ENCODE measurements at regions not wholly inside any gene's neighbourhood (a gene's known extent, or its start where the extent isn't known, plus 50 kb on each side); places are given as distances from the start of the nearest gene placed in this dataset.
"Not testable (repeated sequence)": the region's sequence is repeated elsewhere in the genome, so short reads cannot be mapped to it uniquely, and the experiment has no call there.

DNA sequence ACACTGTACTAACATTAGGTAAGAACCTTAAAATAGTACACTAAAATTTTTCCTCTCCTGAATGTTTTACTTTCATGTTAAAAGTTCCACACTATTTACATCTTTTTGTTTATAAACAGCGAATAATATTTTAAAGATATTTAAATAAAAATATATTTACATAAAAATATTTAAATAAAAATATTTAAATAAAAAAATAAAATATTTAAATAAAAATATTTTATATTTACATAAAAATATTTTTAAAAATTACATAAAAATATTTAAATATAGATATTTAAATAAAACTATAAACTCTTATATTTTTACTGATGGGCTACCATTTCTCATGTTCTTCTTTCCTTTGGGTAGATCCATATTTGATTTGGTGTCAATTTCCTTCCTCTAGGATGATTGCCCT is 619.0 kb downstream of the ANKRD7 start:
- DNase-seq: no peak

DNA sequence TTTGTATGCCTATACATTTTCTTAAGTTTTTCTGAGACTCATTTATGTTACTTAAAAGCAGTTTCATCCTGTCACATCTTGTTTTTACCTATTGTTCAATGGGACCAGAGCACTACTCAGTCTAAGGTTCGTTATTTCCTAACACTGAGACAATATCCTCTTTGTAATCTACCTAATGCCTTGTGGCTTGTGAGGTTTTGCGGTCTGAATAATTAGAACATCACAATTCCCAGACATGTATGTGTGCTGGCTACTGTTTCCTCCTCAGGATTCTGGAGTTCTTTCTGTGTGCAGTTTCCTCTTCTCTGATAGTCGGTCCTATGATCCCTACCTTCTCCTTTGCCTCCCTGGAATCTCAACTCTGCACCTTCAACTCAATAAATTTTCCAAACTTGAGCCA is 620.2 kb downstream of the ANKRD7 start:
- no peak for DNase-seq

DNA sequence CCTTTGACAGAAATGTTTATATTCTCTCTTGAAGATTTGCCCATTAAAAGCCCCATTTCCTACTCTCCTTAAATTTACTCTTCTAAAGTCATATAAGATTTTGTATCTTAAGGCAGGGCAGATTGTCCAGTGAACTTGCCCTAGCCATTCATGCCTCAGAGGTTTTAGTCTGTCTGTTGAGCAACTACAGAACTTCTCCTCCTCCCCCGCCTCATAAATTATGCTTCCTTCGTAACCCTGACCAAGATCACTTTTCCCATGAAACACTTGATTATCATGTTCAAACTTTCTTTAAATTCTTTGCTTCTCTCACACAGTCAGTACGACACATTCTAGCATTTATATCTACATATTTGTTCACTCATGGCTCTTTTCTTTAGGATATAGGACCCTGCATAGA is 621.3 kb downstream of the ANKRD7 start:
- DNase-seq: no peak

DNA sequence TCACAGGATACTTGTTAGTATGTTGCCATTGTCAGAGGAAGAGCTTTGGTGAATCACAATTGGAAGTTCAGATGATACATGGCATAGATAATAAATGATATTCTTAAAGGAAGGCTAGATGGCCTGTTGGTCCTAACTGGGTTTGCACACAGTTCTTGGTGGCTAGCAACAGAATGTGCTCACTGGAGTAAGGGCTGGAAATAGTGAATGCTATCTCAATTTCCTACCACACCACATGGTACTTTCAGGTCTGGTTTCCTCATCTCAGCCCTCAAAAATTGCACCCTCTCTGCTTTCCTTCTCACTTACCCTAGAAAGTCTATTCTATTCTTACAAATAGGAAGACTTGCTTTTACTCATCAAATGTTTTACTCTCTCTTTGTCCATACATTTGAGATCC is 622.5 kb downstream of the ANKRD7 start:
- DNase-seq: no peak

DNA sequence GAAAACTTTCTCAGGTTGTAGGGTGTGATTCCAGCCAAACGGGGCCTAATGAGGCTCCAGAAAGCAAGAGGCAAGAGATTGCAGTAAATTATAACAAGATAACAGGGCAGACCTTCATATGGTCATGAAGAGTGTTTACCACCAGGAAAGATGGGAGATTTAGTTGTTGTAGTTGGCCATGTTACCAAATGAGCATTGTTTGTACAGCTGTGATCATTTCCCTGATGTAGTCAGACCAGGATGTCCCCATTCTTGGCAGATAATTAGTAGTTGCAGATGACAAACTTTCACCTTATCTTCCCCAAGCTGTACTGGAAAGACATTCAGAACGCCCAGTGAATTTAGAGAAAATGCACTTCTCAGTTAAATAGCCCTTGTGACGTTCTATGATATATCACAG is 630.8 kb downstream of the ANKRD7 start:
- DNase-seq: no peak

DNA sequence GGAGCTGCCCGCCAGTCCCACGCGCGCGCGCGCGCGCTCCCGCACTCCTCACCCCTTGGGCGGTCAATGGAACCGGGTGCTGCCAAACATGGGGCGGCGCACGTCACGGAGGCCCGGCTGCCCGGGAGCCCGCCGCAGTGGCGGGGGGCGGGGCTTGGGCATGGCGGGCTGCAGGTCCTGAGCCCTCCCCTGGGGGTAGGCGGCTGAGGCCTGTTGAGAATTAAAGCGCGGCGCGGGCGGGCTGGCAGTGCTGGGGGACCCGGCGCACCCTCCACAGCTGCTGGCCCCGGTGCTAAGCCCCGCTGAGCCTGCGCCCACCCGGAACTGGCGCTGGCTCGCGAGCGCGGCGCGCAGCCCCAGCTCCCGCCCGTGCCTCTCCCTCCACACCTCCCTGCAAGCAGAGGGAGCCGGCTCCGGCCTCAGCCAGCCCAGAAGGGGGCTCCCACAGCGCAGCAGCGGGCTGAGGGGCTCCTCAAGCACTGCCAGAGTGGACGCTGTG is 634.2 kb downstream of the ANKRD7 start:
- no peak for DNase-seq

DNA sequence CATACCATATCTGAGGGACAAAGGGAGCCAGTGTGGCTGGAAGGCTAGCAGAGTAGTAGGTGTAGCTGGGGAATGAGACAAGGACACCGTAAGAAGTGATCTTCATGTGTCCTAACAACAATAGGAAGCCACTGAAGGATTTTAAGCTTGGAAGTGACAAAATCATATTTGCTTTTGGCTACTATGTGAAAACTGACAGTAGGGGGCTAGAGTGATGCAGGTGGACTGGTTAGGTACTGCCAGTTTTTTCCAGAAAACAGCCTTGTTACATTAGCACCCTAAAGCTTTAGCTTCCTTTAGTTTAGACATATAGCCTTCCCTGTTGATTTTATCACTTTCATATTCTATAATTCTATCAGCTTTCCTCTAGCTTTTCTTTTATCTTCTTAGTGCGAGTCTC is 637.1 kb downstream of the ANKRD7 start:
- DNase-seq: no peak

DNA sequence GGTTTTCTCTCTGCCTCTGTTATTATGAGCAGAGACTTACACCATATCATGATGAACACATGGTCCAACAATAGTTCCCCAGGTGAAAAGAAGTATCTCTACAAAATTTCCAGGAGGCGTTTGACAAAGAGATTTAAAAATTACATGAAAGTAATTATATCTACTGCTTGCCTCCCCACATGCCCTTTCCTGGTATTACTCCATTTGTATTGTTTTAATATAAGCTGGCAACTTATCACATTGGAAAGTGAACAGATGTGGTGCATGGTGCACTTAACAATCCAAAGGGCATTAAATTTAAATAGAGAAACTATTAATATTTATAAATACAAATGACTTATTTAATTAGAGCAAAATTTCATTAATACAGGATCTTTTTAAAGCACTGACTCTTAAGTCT is 638.2 kb downstream of the ANKRD7 start:
- DNase-seq: no peak

DNA sequence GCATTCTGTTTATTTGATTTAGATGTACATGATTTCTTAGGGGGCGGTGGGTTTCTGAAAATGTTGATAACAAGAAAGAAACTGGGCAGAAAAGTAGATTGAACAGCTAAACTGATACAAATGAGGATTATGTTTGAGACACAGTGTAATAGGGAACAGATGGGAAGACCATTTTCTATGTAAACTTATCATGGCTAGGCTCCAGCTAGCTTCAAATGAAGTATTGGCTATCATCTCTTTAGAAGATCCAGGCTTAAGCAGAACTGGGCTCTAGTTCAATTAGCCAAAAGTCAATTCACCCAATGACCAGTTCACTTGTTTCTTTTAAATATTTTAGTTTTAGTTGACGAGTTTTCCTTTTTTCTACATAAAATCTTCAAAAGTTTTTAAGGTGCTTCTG is 639.5 kb downstream of the ANKRD7 start:
- DNase-seq: no peak

DNA sequence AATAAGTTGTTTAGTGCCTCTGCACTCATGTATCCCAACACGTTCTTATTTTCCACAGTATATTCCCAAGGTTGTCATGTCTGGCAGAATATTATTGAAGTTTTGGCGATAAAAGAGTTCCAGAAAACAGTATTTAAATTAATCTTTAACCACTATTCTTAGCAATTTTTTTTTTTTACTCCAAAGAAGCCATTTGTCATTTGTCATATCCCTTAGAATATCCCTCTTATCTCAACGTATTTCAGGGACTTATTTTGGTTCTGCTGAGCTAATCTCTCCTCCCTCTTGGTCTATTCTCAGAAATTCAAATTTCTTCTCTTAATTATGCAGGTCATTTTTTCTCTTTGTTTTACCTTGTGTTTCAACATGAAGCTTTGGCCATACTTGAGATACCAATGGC is 643.4 kb downstream of the ANKRD7 start:
- no peak for DNase-seq

DNA sequence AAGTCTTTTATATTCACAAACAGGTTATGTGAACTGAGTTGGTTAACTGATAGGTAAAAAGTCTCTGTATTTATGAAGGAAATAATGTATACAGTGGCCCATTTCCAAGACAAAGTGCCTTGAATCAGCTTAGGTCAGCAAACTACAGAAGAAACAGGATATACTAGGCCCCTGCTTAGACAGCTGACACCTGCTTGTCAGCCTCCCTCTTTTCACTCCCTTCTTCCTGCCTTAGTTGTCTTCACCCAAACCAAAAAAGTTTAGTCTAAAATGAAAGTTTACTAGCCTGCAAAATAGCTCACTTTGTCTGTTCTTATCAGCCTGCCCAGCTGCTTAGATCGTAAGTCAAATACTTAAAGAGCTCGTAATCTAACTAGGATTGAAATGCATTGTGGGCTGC is 644.6 kb downstream of the ANKRD7 start:
- not testable (repeated sequence) for DNase-seq

DNA sequence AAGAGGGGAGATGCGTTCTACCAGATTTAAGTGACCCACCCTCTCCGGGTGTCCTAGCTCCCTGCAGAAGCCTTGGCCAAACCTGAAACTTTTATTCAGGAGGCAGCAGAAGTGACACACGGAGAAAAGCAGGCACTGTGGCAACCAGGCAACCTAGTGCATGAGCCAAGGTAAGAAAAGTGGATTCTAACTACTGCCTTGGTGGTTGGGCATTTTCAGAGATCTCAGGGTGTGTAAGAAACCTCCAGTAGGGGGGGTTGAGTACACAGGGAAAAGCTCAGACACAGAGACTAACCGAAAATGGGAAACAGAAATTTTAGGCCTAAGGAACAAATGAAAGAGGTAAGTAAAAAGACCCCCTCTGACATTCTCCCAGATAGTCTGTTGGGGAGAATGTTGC is 645.7 kb downstream of the ANKRD7 start:
- DNase-seq: no peak

DNA sequence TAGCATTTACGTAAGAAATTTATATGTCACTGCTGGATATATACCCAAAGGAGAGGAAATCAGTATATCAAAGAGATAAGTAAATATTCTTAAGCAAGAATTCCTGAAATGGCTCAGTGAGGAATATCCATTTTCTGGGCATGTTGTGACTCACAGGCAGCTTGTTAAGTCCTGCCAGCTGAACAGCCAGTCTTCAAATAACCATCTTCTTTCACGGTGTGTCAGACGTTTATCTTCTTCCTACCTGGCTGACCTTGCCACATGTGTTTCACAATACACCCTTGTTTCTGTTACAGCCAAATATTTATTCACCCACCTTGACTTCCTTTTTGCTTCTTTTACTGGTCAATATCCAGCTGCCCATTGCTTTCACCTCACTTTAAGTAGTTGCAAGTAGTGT is 648.1 kb downstream of the ANKRD7 start:
- DNase-seq: no peak

DNA sequence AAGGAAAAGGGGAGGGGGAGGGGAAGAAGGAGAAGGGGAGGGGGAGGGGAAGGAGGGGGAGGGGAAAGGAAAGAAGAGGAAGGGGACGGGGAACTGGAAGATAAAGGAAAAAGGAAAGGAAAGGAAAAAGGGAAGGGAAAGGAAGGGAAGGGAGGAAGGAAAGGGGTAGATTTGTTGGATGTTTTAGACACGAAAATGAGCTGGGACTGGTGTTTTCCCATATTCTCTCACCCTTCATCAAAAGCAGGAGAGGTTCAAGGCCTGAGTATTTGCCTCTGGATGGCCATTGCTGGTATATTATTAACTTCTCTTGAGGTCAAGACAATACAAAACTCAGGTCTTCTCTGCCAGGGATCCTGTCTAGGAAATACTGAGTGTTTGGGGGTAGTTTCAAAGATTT is 652.7 kb downstream of the ANKRD7 start:
- DNase-seq: no peak

DNA sequence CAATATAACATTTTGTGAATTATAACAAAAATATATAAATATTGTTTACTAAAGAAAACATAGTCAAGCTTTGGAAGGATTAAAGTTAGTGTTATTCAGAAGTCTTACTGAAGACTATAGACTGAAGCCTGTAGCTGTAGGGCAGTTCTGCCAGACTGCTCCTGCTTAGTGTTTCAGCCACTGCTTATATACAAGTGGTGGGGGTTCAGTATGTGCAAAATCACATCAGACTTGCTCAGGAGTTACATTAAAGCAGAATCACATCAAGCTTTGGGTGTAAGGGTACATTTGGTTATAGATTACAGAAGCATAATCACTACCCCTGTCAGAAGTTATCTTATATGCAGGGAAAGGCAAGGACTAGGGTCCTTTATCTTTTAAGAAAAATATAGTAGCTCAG is 653.8 kb downstream of the ANKRD7 start:
- no peak for DNase-seq

DNA sequence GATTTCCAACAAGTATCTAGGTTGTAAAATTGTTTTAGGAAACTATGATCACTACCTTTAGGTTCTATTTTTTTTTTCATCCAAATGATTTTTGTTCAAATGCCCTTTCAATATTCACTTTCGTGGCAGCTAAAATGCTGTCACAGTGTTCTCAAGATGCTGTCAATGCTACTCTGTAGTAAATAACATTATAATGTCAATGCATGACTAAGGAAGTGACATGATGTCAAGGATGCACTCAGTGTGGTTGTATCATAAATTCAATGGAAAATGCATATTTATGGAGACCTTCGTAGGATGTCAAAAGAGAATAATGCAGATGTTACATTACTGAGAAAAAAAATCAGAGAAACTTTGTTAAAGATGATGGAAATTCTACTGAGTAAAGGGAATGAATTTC is 673.8 kb downstream of the ANKRD7 start:
- DNase-seq: no peak

DNA sequence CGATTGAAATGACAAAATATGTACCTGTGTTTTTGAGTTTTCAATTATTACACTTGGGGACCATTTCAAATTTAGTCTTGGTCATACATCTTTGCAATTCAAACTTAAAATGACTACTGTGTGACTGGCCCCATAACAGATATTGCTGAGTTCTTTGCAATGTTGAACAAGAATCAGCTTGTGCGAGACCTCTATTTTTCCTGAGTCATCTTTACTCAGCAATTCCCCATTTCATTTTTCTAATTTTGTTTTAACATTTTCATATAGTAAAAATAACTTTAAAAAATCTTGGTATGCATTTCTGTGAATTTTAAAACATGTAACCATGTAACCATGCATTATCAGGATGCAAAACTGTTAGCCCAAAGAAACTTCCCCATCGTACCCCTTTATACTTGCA is 678.1 kb downstream of the ANKRD7 start:
- DNase-seq: no peak

DNA sequence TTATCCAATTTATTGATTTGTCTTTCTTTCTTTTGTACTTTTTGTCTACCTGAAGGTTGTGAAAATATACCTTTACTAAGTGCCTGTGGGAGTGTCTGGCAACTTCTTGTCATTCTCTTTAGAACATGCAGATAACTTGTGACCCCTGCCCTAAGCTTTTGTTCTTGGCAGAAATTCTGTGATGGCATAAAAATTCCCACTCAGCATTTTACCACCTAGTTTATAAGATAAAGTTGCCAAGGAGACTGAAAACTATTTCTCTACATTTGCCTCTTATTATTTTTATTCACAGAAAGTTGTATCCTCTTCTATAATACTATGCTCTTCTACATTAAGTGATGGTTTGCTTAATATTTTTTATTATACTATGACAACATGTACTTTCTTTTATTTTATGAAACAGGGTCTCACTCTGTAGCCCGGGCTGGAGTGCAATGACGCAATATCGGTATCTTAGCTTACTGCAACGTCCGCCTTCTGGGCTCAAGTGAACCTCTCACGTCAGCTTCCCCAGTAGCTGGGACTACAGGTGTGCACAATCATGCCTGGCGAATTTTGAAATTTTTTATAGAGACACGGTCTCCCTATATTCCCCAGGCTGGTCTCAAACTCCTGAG is 683.5 kb downstream of the ANKRD7 start:
- no peak for DNase-seq

DNA sequence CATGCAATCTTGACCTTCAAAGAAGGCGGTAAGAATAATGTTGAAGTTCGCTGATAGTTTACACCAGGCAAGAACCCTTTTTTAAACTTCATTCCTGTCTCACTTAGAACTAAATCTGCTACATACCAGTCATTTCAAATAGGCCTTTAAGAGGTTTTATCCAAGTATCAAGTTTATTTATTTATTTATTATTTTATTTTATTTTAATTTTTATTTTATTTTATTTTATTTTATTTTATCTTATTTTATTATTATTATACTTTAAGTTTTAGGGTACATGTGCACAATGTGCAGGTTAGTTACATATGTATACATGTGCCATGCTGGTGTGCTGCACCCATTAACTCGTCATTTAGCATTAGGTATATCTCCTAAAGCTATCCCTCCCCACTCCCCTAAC is 691.6 kb downstream of the ANKRD7 start:
- DNase-seq: not testable (repeated sequence)

DNA sequence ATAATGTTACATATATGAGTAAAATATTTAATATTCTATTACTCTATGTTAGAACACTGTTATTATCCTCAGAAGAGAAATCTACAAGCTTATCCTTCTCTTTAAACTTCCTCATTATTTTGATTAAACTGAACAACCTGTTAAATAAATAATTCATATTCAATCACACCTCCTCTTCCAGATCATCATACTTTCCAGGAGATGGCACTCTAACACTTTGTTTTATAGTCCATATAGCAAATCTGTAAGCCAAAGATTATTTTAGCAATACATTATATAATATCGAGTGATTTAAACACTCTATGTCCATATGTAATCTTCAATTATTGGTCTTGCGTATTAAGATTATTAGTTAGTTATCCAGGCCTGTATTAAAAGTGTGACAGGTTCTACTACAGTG is 694.1 kb downstream of the ANKRD7 start:
- DNase-seq: no peak

DNA sequence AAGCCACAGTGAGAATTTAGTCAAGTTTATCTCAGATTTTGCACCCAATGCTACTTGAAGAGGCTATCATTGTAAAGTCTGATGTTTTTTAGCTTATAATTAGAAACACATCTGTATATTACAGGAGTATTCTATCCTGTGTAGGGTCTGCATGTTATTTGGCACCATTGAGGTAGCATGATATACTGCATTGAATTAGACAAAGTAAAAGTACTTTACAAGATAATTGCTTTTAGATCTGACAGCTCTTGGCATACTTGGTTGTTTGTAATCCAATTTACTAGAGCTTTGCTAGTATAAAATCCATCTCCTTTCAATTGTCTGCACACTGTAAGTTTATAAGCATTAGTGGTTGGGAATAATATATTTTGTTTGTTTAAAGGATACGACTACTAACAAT is 714.3 kb downstream of the ANKRD7 start:
- DNase-seq: no peak

DNA sequence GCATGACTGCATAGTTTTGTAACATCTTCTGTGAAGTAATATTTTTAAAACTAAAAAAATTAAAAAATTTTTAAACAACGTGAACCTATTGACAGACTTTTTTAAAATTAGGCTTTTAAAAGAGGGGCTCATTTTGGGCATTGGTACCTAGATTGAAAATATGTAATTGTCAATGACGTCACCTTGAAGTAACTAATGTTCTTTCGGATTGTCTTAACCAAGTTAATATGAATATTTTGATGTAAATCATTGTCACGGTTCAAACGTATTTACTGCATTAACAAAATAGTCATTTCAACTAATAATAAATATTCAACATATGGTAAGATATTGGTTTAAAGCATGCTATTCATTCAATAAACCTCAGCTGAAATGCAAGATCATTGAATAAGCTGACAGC is 719.8 kb downstream of the ANKRD7 start:
- no peak for DNase-seq

DNA sequence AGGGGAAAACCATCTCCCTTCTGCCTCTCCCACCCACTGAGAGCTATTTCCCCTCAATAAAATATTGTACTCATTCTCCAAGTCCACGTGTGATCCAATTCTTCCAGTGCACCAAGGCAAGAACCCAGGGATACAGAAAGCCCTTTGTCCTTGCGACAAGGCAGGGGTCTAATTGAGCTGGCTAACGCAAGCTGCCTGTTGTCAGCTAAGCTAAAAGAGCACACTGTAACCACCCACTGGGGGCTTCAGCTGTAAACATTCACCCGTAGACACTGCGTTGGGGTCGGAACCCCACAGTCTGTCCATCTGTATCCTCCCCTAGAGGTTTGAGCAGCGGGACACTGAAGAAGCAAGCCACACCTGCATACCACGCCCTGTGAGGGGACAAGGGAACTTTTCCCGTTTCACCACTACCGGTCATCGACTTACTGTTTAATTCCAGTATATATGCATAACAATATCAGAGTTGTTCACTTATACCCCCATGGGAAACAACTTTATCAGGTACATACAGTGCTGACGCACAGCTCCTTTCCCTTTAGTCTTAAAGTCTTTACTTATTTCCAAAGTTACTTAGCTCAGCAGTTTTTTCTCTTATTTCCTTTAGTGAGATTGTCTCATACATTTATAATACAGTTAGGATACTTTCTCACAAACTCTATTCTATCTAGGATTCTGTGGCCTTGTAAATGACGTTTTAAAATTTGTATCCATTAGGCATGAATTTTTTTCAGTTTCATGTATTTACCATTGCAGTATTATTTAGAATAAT is 721.6 kb downstream of the ANKRD7 start:
- no peak for DNase-seq

DNA sequence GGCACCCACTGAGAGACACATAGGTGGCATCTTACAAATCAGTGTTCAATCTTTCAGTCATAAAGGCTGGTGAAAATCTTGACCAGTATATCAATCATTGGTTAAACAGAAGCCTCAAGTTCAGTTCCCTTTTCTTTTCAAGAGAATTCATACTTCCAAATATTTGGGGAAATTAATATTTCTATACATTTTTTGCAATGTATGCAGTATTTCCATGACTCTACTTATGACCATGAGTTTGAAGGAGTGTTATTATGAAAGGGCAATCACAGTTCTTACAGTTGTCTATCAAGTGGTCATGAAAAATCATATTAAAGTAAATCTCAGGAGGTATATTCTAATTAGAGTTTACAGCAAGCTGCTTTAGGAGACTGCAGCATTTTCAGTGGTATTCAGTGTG is 724.0 kb downstream of the ANKRD7 start:
- DNase-seq: no peak

DNA sequence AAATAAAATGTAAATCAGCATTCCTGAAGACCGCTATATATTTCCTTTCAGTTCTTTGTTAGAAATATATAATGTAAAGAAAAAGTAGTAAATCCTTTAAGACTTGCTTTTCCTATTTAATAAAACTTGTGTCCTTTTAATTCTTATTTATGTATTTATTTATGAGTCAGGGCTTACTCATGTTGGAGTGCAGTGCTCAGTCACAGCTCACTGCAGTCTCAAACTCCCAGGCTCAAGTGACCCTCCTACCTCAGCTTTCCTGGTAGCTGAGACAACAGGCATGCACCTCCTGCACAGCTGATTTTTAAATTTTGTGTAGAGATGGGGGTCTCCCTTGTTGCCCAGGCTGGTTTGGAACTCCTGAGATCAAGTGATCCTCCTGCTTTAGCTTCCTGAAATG is 724.5 kb downstream of the ANKRD7 start:
- no peak for DNase-seq
